HT-29 (cell line): ENCODE measurements at regions not wholly inside any gene's neighbourhood (a gene's known extent, or its start where the extent isn't known, plus 50 kb on each side); places are given as distances from the start of the nearest gene placed in this dataset.
"Not testable (repeated sequence)": the region's sequence is repeated elsewhere in the genome, so short reads cannot be mapped to it uniquely, and the experiment has no call there.

ENCODE experiments used
- DNase-seq: peaks from one replicate; pipeline ENCODE4 v3.0.0-alpha.2; 2015; ENCODE audit warnings: low spot score

GRCh38 chr6:8361259-8361658 lies 74.1 kb downstream of the SLC35B3 start:
- DNase-seq, result no peak

- DNase-seq, result no peak
Measured at GRCh38 chr6:8352966-8353340, 82.4 kb downstream of the SLC35B3 start.

- DNase-seq, result no peak
Measured at GRCh38 chr6:8352335-8352965, 82.9 kb downstream of the SLC35B3 start.

GRCh38 chr6:8343600-8343999 lies 91.7 kb downstream of the SLC35B3 start:
- DNase-seq, result no peak

GRCh38 chr6:8342241-8342819 lies 93.0 kb downstream of the SLC35B3 start:
- DNase-seq, result no peak

- no peak for DNase-seq
Measured at GRCh38 chr6:8337147-8337546, 98.2 kb downstream of the SLC35B3 start.

- DNase-seq, result no peak
Measured at GRCh38 chr6:8336406-8337057, 98.8 kb downstream of the SLC35B3 start.

GRCh38 chr6:8335896-8336295 lies 99.4 kb downstream of the SLC35B3 start:
- no peak for DNase-seq

GRCh38 chr6:8335381-8335780 lies 100.0 kb downstream of the SLC35B3 start:
- DNase-seq, result no peak

GRCh38 chr6:8334113-8334512 lies 101.2 kb downstream of the SLC35B3 start:
- DNase-seq, result no peak

- no peak for DNase-seq
Measured at GRCh38 chr6:8329562-8329961, 105.8 kb downstream of the SLC35B3 start.

GRCh38 chr6:8325743-8326142 lies 109.6 kb downstream of the SLC35B3 start:
- DNase-seq, result no peak

- no peak for DNase-seq
Measured at GRCh38 chr6:8322659-8323058, 112.7 kb downstream of the SLC35B3 start.

GRCh38 chr6:8321671-8322404 lies 113.5 kb downstream of the SLC35B3 start:
- no peak for DNase-seq

- no peak for DNase-seq
Measured at GRCh38 chr6:8315154-8315553, 120.2 kb downstream of the SLC35B3 start.

GRCh38 chr6:8301502-8301901 lies 133.8 kb downstream of the SLC35B3 start:
- DNase-seq, result no peak

GRCh38 chr6:8299034-8299433 lies 136.3 kb downstream of the SLC35B3 start:
- no peak for DNase-seq

- not testable (repeated sequence) for DNase-seq
Measured at GRCh38 chr6:8282946-8283345, 152.4 kb downstream of the SLC35B3 start.

- DNase-seq, result no peak
Measured at GRCh38 chr6:8282380-8282779, 153.0 kb downstream of the SLC35B3 start.

- DNase-seq, result no peak
Measured at GRCh38 chr6:8279041-8279805, 156.1 kb downstream of the SLC35B3 start.

GRCh38 chr6:8278562-8278961 lies 156.8 kb downstream of the SLC35B3 start:
- no peak for DNase-seq

GRCh38 chr6:8277769-8278168 lies 157.6 kb downstream of the SLC35B3 start:
- DNase-seq, result no peak
